Renal pelvis (tissue), 1 donor: ENCODE measurements at regions not wholly inside any gene's neighbourhood (a gene's known extent, or its start where the extent isn't known, plus 50 kb on each side); places are given as distances from the start of the nearest gene placed in this dataset.

Experiments
- DNase-seq: peaks from one replicate; pipeline ENCODE4 v3.0.0-alpha.2; 2013

- DNase-seq: no peak
These were observed 294.9 kb downstream of the GLRX3 start for GRCh38 chr10:130430852-130431704.

DNA sequence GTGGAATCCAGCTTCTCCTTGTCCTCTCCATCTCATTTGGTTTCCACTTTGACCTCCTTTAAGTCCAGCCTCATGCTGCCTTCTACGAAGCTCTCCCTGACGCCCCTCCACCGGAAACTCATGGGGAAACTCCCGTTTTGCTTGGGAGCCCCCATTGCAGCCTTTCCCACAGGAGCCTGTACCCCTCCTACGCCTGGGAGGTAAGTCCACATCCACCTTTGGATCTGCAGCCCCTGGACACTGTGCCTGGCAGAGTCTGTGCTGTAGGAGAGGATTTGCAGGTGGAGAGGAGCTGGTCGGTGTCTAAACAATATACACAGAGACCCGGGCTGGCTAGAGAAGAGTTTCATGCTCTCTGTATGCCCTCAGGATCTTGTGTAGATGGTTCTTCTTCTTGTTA lies 296.1 kb downstream of the GLRX3 start:
- DNase-seq: no peak

GRCh38 chr10:130432850-130433249 lies 296.7 kb downstream of the GLRX3 start:
- DNase-seq: no peak

DNA sequence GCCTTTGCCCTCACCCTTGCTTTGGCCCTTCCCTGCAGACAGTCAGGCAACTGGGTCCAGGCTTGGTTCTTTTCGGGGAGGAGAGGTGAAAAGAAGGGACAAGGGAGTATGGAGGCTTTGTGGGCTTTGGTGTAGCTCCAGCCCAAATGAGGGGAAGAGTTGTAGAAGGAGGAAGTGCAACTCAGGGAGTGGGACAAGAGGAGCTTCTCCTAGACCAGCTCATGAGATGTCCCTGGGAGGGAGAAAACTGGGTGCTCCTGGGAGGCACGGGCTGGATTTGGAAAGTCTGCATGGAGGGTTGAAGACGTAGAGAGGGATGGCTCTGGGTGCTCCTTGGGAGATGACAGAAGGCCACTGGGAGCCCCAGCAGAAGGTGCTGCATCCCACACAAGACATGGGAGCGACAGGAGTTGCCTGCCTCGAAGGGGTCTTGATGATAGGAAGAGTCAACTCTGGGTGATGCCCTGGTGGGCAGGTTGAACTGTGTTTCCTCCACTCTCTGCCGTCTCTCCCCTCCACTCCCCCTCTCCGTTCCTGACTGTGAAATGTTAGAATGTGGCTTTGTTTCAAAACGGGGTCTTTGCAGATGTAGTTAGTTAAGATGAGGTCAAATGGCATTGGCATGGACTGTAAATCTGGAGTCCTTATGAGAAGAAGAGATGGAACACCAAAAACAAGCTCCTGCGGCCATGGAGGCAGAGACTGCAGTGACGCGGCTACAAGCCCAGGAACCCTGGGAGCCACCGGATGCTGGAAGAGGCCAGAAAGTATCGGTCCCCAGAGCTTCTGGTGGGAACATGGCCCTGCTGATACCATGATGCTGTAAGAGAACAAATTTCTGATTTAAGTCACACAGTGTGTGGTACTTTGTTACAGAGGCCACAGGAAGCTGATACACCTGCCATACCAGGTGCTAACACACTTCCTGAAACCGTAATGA lies 298.5 kb downstream of the GLRX3 start:
- no peak for DNase-seq

- no peak for DNase-seq
These were observed 299.8 kb downstream of the GLRX3 start for GRCh38 chr10:130435961-130436360.

GRCh38 chr10:130438861-130439260 lies 302.7 kb downstream of the GLRX3 start:
- DNase-seq: no peak

DNA sequence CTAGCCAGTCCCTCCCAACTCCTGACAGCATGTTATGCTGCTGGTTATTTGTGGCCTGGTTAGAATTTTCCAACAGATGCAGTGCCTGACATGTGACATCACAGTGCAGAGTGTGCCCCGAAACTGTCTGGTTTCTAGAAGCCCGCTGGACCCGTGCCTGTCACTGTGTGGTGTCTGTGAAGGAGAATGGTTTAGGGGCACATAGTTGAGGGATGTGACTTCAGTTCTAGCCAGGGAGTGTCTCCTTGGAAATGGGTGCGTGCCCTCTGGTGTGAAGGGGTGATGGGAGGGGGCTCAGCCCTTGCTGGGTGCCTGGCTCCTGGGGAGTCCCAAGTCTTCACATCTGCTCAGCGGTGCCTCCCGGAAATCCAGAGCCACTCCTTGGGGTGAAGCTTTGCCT lies 303.6 kb downstream of the GLRX3 start:
- DNase-seq: no peak

GRCh38 chr10:130440494-130440893 lies 304.3 kb downstream of the GLRX3 start:
- DNase-seq: no peak

GRCh38 chr10:130440971-130441370 lies 304.8 kb downstream of the GLRX3 start:
- no peak for DNase-seq

DNA sequence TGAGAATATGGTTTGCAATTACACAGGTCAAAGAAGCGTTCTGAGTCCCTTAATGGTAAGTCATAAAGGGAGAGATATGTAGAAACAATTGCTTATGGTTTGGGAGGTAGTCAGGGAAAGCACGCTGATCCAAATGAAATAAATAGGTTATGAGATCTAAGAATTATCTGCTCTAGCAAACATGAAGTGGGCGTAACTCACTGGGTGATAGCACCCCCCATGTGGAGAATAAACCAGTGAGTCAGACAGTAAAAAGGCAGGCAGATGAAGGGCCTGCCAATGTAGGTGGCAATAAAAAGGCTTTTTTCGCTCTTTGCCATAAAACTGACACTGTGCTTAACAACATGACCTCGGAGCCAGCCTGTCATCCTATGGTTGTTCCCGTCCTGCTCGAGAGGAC lies 306.9 kb downstream of the GLRX3 start:
- no peak for DNase-seq

DNA sequence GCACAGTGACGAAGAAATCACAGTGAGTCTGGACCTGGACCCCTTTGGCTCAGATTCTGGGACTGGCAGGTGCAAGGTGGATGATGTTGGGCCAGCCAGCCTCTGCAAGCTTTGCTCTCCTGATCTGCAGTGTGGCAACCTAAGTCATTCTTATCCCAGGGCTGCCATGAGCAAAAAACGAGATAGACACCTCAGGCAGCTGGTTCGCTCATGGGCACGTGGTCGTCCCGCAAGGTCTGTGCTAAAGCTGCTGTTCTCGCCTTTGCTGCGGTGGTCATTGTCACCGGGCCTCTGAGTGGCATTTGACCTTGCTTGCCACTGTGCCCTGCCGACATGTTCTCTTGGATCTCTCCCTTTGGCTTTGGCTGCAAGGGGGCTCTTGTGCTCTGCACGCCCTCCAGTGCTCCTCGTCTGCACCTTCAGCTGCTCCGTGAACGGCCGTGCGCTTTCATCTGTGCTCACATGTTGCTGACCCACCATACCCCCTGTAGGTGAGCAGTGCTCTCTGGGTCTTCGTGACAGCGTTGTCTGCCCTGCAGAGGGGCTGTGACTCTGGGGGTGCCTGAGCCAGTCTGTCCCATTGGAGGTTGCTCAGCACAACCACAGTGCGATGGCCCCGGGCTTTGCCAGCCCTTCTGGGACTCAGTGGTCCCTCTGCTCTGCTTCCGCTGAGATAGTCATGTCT lies 317.0 kb downstream of the GLRX3 start:
- no peak for DNase-seq

- DNase-seq: no peak
These were observed 317.7 kb downstream of the GLRX3 start for GRCh38 chr10:130453721-130454542.

DNA sequence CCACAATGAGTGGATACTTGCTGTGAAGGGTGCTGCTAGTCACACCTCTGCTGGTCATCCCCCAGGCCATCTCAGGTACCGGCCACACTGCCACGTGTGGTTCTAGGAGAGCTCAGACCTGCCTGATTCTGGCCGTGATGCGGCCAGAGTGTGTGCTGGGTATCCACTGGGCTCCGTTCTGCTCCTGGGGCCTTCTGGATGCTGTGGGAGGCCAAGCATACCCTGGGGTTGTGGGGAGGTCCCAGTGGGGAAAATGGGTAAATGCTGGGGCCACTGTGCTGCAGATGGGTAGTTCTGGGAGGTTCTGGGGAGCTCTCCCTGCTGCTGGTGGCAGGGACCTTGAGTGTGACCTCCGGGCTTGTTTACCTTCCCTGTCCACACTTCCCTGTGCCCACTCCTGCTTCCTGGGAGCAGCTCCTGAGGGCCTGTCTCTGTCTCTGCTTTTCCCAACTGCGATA lies 318.4 kb downstream of the GLRX3 start:
- DNase-seq: no peak

DNA sequence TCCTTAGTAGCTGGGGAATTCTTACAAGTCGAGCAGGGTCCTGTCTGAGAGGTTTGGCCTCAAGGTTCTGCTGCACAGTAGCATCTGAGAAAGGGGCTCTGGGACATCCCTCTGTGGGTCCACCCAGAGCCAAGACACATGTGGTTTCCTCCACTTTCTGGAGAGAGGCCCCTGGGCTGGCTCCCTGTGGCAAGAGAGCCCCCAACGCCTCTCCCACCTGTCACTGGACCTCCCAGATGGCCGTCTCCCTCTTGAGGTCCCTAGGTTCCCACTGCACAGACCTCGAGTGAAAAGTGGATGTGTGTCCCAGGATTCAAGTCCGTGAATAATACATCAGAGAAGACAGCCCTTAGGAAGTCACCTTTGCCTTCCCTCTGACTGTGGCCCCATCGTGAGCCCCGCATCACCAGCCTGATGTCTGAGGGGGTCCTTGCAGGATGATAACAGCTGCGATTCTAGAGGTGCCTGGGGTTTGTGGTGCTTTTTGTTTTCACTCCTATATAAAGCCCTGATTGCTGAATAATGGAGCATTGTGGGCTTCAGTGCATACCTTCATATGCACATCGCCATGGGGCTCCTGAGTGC lies 319.0 kb downstream of the GLRX3 start:
- no peak for DNase-seq

DNA sequence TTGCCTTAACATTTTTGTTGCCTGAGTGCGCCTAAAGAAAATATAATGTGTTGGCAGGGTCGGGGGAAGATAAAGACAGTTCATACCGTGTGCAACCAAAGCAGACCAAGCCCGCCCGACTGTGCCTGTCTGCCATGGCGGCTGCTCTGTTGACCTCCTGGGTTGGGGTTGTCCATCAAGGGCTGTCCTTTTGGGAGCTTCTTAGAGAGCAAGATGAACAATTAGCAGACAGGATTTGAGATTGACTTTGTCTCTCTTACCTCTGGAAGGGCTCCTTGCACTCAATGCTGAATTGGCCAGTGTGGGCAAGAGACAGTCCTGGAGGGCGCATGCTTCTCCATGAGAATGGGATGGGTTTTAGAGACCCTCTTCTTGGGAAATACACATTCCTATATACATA lies 319.6 kb downstream of the GLRX3 start:
- DNase-seq: no peak

- DNase-seq: no peak
These were observed 320.4 kb downstream of the GLRX3 start for GRCh38 chr10:130456616-130457015.

DNA sequence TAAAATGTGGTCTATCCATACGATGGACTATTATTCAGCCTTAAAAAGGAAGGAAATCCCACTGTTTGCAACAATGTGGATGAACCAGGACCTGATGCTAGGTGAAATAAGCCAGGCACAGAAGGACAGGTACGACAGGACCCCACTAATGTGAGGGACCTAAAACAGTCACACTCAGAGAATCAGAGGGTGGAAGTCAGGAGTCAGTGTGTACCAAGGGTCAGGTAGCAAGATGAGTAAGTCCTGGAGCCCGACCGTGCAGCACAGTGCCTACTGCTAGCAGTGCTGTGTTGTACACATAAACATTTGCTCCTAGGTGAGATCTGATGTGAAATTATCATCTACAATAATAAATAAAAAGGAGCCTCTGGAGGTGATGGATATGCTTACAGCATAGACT lies 322.3 kb downstream of the GLRX3 start:
- DNase-seq: no peak

- no peak for DNase-seq
These were observed 322.8 kb downstream of the GLRX3 start for GRCh38 chr10:130459011-130459410.

- no peak for DNase-seq
These were observed 323.8 kb downstream of the GLRX3 start for GRCh38 chr10:130459851-130460490.

DNA sequence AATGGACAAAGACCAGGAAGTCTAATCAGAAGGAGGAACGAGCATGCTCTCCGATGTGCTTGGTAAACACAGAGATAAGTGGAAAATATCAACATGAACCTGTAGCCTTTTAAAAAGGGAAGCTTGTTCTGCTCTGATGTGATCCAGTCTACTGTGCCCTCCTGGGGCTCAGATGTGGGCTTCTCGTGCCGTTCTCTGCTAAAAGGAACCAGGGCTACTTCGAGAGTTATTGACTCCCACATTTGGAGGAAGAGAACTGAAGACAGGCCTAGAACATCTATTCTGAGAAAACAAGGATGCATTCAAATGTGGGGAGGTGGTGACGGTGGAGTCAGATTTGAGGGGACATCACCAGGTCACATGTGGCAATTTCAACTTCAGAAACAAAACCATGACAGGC lies 325.4 kb downstream of the GLRX3 start:
- no peak for DNase-seq
